Upper lobe of left lung (tissue), 6 donors: ENCODE measurements at regions not wholly inside any gene's neighbourhood (a gene's known extent, or its start where the extent isn't known, plus 50 kb on each side); places are given as distances from the start of the nearest gene placed in this dataset.

Source experiments
- ATAC-seq, 2 donors: fragments of 200-7000 bp; cut with Tn5 transposase; one replicate each; pipeline ENCODE4 v1.9.1; 2022; ENCODE audit warnings: mild to moderate bottlenecking in 2 of 2, moderate library complexity in 2 of 2; ENCODE audit not compliant: low FRiP score in 2 of 2
- DNase-seq, 2 donors: peaks; one replicate each; pipeline ENCODE4 v3.0.0-alpha.2; 2019 to 2020
- H3K27ac ChIP-seq, 4 donors: fragments of 200-600 bp; sonication (generic); one replicate each; pipeline ENCODE4 v1.5.1; 2016 to 2019
- H3K27me3 ChIP-seq, 4 donors: fragments of 200-600 bp; sonication (generic); one replicate each; pipeline ENCODE4 v1.5.1; 2017 to 2019
- H3K36me3 ChIP-seq, 4 donors: fragments of 200-600 bp; sonication (generic); one replicate each; pipeline ENCODE4 v1.5.1; 2016 to 2019
- H3K4me1 ChIP-seq, 4 donors: fragments of 200-600 bp; sonication (generic); one replicate each; pipeline ENCODE4 v1.5.1; 2018 to 2019
- H3K4me3 ChIP-seq, 4 donors: fragments of 200-600 bp; sonication (generic); one replicate each; pipeline ENCODE4 v1.5.1; 2017 to 2019; ENCODE audit warnings: mild to moderate bottlenecking in 2 of 4, moderate library complexity in 1 of 4
- H3K9me3 ChIP-seq, 4 donors: fragments of 200-600 bp; sonication (generic); one replicate each; pipeline ENCODE4 v1.5.1; 2018 to 2019
- CTCF ChIP-seq, 6 experiments: fragments of 450-650 bp in 4 of 6; fragments of 200-600 bp in 2 of 6; sonication (generic) in 2 of 6; IDR thresholded peaks; one replicate each; pipeline ENCODE4 v1.5.1; 2016 to 2019; ENCODE audit warnings: antibody characterized with exemption in 6 of 6
- EP300 ChIP-seq, 4 donors: sonication (generic); formaldehyde crosslinking; IDR thresholded peaks; one replicate each; pipeline ENCODE4 v1.5.1; 2017; ENCODE audit warnings: antibody characterized with exemption in 4 of 4, control low read depth in 2 of 4
- POLR2A ChIP-seq, 4 donors: fragments of 450-650 bp; IDR thresholded peaks; one replicate each; pipeline ENCODE4 v1.5.1; 2016 to 2017; ENCODE audit warnings: antibody characterized with exemption in 4 of 4, mild to moderate bottlenecking in 2 of 4
- POLR2AphosphoS5 ChIP-seq, 2 donors: sonication (generic); formaldehyde crosslinking; IDR thresholded peaks; one replicate each; pipeline ENCODE4 v1.5.1; 2017; ENCODE audit warnings: antibody characterized with exemption in 2 of 2
- WGBS, 2 donors: methylation state at CpG; one replicate each; pipeline ENCODE4 v1.1.5; 2017 to 2018; 5-methylcytosine and 5-hydroxymethylcytosine counted together
- donor health status: DM: no; HTN: no; CAD: no; lungs with moderate emphysema.
- donor health status: DM: no; HTN: yes; CAD: no; lungs with severe emphysema.

- Histone ChIP-seq H3K36me3 (no peaks in the 10 kb centered on the region), H3K4me1 (no peaks in the 10 kb centered on the region), H3K27ac (no peak overlapping the region), H3K27me3 (no peaks in the 10 kb centered on the region), H3K4me3 (no peak overlapping the region), H3K9me3 (no peaks in the 10 kb centered on the region)
- TF ChIP-seq EP300 (IDR thresholded peaks at IDR 0.05) (no peak), POLR2A (IDR thresholded peaks at IDR 0.05) (no peak)
- ATAC-seq, result peak; percentile 37 to 53
- no peak for DNase-seq
- 59 to 76% methylated on average over 4 of the region's 4 CpGs for WGBS, 2 donors
These were observed 441.6 kb upstream of the NAALADL2 start for GRCh38 chr3:174417573-174417972.

GRCh38 chr3:174419216-174419615 lies 439.9 kb upstream of the NAALADL2 start:
- ATAC-seq (no peak), DNase-seq (no peak)
- Histone ChIP-seq H3K27ac (no peak overlapping the region), H3K36me3 (no peaks in the 10 kb centered on the region), H3K4me1 (no peaks in the 10 kb centered on the region), H3K4me3 (no peak overlapping the region), H3K27me3 (no peaks in the 10 kb centered on the region), H3K9me3 (no peaks in the 10 kb centered on the region)
- 75 to 88% methylated on average over 1 of the region's 1 CpG for WGBS, 2 donors
- TF ChIP-seq POLR2A (IDR thresholded peaks at IDR 0.05) (no peak), POLR2AphosphoS5 (IDR thresholded peaks at IDR 0.05) (no peak), EP300 (IDR thresholded peaks at IDR 0.05) (no peak), CTCF (IDR thresholded peaks at IDR 0.05) (no peak)

- TF ChIP-seq POLR2A (IDR thresholded peaks at IDR 0.05) (no peak), EP300 (IDR thresholded peaks at IDR 0.05) (no peak), CTCF (IDR thresholded peaks at IDR 0.05) (no peak)
These were observed 435.2 kb upstream of the NAALADL2 start for GRCh38 chr3:174423936-174424335.

GRCh38 chr3:174424656-174425055 lies 434.5 kb upstream of the NAALADL2 start:
- Histone ChIP-seq H3K36me3 (no peaks in the 10 kb centered on the region), H3K4me3 (no peak overlapping the region), H3K4me1 (no peaks in the 10 kb centered on the region), H3K27ac (no peak overlapping the region), H3K27me3 (no peaks in the 10 kb centered on the region), H3K9me3 (no peaks in the 10 kb centered on the region)
- WGBS, 2 donors, result 71 to 96% methylated on average over 1 of the region's 1 CpG
- DNase-seq (no peak), ATAC-seq (no peak)
- TF ChIP-seq POLR2AphosphoS5 (IDR thresholded peaks at IDR 0.05) (no peak), EP300 (IDR thresholded peaks at IDR 0.05) (no peak), CTCF (IDR thresholded peaks at IDR 0.05) (no peak), POLR2A (IDR thresholded peaks at IDR 0.05) (no peak)

More at GRCh38 chr3:174423936-174424335, 435.2 kb upstream of the NAALADL2 start:
- Histone ChIP-seq H3K36me3 (no peaks in the 10 kb centered on the region), H3K27ac (no peak overlapping the region), H3K4me3 (no peak overlapping the region), H3K27me3 (no peaks in the 10 kb centered on the region), H3K9me3 (no peaks in the 10 kb centered on the region), H3K4me1 (no peaks in the 10 kb centered on the region)
- DNase-seq (no peak), ATAC-seq (no peak)
- WGBS, 2 donors, result 84 to 86% methylated on average over 2 of the region's 2 CpGs

GRCh38 chr3:174425422-174425821 lies 433.7 kb upstream of the NAALADL2 start:
- Histone ChIP-seq H3K9me3 (no peaks in the 10 kb centered on the region), H3K27ac (no peak overlapping the region), H3K36me3 (no peaks in the 10 kb centered on the region), H3K27me3 (no peaks in the 10 kb centered on the region), H3K4me3 (no peak overlapping the region), H3K4me1 (no peaks in the 10 kb centered on the region)
- WGBS, 2 donors, result 90 to 91% methylated on average over 3 of the region's 3 CpGs
- ATAC-seq (no peak), DNase-seq (no peak)
- TF ChIP-seq CTCF (IDR thresholded peaks at IDR 0.05), result no peak
- no peak for TF ChIP-seq POLR2AphosphoS5 (IDR thresholded peaks at IDR 0.05)
- TF ChIP-seq POLR2A (IDR thresholded peaks at IDR 0.05), result no peak
- TF ChIP-seq EP300 (IDR thresholded peaks at IDR 0.05), result no peak
